Caco-2 (cell line): ENCODE measurements at regions not wholly inside any gene's neighbourhood (a gene's known extent, or its start where the extent isn't known, plus 50 kb on each side); places are given as distances from the start of the nearest gene placed in this dataset.
"Not testable (repeated sequence)": the region's sequence is repeated elsewhere in the genome, so short reads cannot be mapped to it uniquely, and the experiment has no call there.

ENCODE experiments used
- BruUV-seq: library from RNA; stranded (reverse); fragments of 400-500 nt; replicated peaks from 2 replicates; lab custom pipeline; 2021; lab: Mats Ljungman, UMichigan
- CTCF ChIA-PET: fragments of 300-600 bp; sonication (Branson Sonifier 250); formaldehyde crosslinking; loops from one replicate; lab custom pipeline; 2022; ENCODE audit warnings: antibody characterized with exemption; lab: Charles Lee
- POLR2A ChIA-PET: fragments of 300-600 bp; sonication (Branson Sonifier 250); formaldehyde crosslinking; loops from one replicate; lab custom pipeline; 2022; ENCODE audit warnings: antibody characterized with exemption; lab: Charles Lee
- DNase-seq, 2 experiments: peaks; one replicate each; pipeline versions ENCODE4 v3.0.0 to v3.0.0-alpha.2; 2020 to 2022
- H3K27me3 ChIP-seq: replicated peaks from 2 replicates; pipeline ENCODE4 v1.6.0; 2011; ENCODE audit warnings: low read length; ENCODE audit not compliant: control insufficient read depth, insufficient read depth
- H3K36me3 ChIP-seq: 2 replicates; pipeline ENCODE4 v1.5.1; 2011; ENCODE audit warnings: low read length; ENCODE audit not compliant: control insufficient read depth, insufficient read depth
- H3K4me1 ChIP-seq: fragments of 250-450 bp; sonication (Bioruptor Pico); 2 replicates; pipeline ENCODE4 v1.5.1; 2020; ENCODE audit warnings: mild to moderate bottlenecking
- H3K4me3 ChIP-seq: 2 replicates; pipeline ENCODE4 v1.5.1; 2011; ENCODE audit warnings: low read depth, mild to moderate bottlenecking, control low read depth, low read length
- H3K9me3 ChIP-seq: fragments of 250-450 bp; sonication (Bioruptor Pico); 2 replicates; pipeline ENCODE4 v1.5.1; 2020; ENCODE audit warnings: mild to moderate bottlenecking, moderate library complexity
- H3K27ac Mint-ChIP-seq: one replicate; pipeline ENCODE4 v1.8.0; 2022; ENCODE audit warnings: mixed read lengths; ENCODE audit not compliant: unreplicated experiment
- H3K27me3 Mint-ChIP-seq: one replicate; pipeline ENCODE4 v1.8.0; 2022; ENCODE audit warnings: mixed read lengths; ENCODE audit not compliant: insufficient read depth, unreplicated experiment
- H3K36me3 Mint-ChIP-seq: one replicate; pipeline ENCODE4 v1.8.0; 2022; ENCODE audit warnings: mild to moderate bottlenecking, mixed read lengths; ENCODE audit not compliant: insufficient read depth, unreplicated experiment
- H3K4me1 Mint-ChIP-seq: one replicate; pipeline ENCODE4 v1.8.0; 2022; ENCODE audit warnings: low read depth, mixed read lengths; ENCODE audit not compliant: unreplicated experiment
- H3K4me3 Mint-ChIP-seq: one replicate; pipeline ENCODE4 v1.8.0; 2022; ENCODE audit warnings: mild to moderate bottlenecking, moderate library complexity, mixed read lengths; ENCODE audit not compliant: unreplicated experiment
- H3K9me3 Mint-ChIP-seq: one replicate; pipeline ENCODE4 v1.8.0; 2022; ENCODE audit warnings: mixed read lengths; ENCODE audit not compliant: unreplicated experiment
- CTCF ChIP-seq, 2 experiments: fragments of 200-600 bp in 1 of 2; IDR thresholded peaks; 1 replicate in 1 of 2; 2 replicates in 1 of 2; pipeline versions ENCODE4 v1.5.1 to v1.8.0; 2011 to 2022; ENCODE audit warnings: antibody characterized with exemption in 1 of 2, control low read depth in 1 of 2, inconsistent platforms in 1 of 2, low read depth in 1 of 2, low read length in 1 of 2, mild to moderate bottlenecking in 1 of 2, moderate library complexity in 1 of 2; ENCODE audit not compliant: insufficient read depth in 1 of 2, severe bottlenecking in 1 of 2, unreplicated experiment in 1 of 2
- intact Hi-C: fragments of 100-400 bp; cut with micrococcal nuclease; formaldehyde crosslinking; loops from one replicate; pipeline ENCODE4 v1.10.0; 2022; ENCODE audit not compliant: unreplicated experiment

GRCh38 chr2:180692322-180692721 is 288.1 kb upstream of the UBE2E3 start:
- intact Hi-C loops: loop anchor here (10.0 kb wide), 1 partner anchor 568 kb away; no protein-coding TSS in a partner anchor
- H3K27ac Mint-ChIP-seq: no peak overlapping the region
- H3K9me3 Mint-ChIP-seq: no peaks in the 10 kb centered on the region
- H3K4me1 Mint-ChIP-seq: no peaks in the 10 kb centered on the region
- H3K4me1 ChIP-seq: no peaks in the 10 kb centered on the region
- BruUV-seq: no TSS peak
- no peaks in the 10 kb centered on the region for H3K27me3 ChIP-seq
- DNase-seq: no peak
- ChIA-PET POLR2A (no interaction called here), CTCF (interaction anchor here (0.6 to 0.9 kb wide), 2 partner anchors 255 to 568 kb away, joined by 3 to 4 read pairs; no protein-coding TSS in a partner anchor)
- H3K4me3 ChIP-seq: no peak overlapping the region
- no peaks in the 10 kb centered on the region for H3K36me3 ChIP-seq
- H3K36me3 Mint-ChIP-seq: no peaks in the 10 kb centered on the region
- H3K27me3 Mint-ChIP-seq: no peaks in the 10 kb centered on the region
- no peaks in the 10 kb centered on the region for H3K9me3 ChIP-seq
- no peak overlapping the region for H3K4me3 Mint-ChIP-seq
- TF ChIP-seq CTCF (IDR thresholded peaks at IDR 0.05; ENCODE audit: insufficient read depth in 1 of 2, low read depth in 1 of 2, low read length in 1 of 2, severe bottlenecking in 1 of 2, unreplicated experiment in 1 of 2): no peak

- H3K4me3 Mint-ChIP-seq, H3K27me3 Mint-ChIP-seq, H3K36me3 Mint-ChIP-seq, H3K4me1 Mint-ChIP-seq, H3K4me1 ChIP-seq, H3K4me3 ChIP-seq, H3K9me3 ChIP-seq, H3K27me3 ChIP-seq, H3K9me3 Mint-ChIP-seq, H3K27ac Mint-ChIP-seq, POLR2A ChIA-PET, H3K36me3 ChIP-seq, DNase-seq, BruUV-seq: not testable (repeated sequence)
- CTCF ChIA-PET: interaction anchor here (0.9 kb wide), 1 partner anchor 568 kb away, joined by 4 read pairs; no protein-coding TSS in a partner anchor
- intact Hi-C loops: loop anchor here (10.0 kb wide), 1 partner anchor 567 kb away; no protein-coding TSS in a partner anchor
These were observed 288.6 kb upstream of the UBE2E3 start for GRCh38 chr2:180691855-180692223.

GRCh38 chr2:180691186-180691854 is 289.1 kb upstream of the UBE2E3 start:
- POLR2A ChIA-PET, H3K27ac Mint-ChIP-seq, H3K27me3 Mint-ChIP-seq, H3K4me3 Mint-ChIP-seq, DNase-seq, H3K4me3 ChIP-seq, H3K9me3 ChIP-seq, H3K27me3 ChIP-seq, H3K36me3 ChIP-seq, BruUV-seq, H3K4me1 Mint-ChIP-seq, CTCF ChIA-PET, H3K9me3 Mint-ChIP-seq, H3K36me3 Mint-ChIP-seq, H3K4me1 ChIP-seq: not testable (repeated sequence)
- intact Hi-C loops: loop anchor here (10.0 kb wide), 1 partner anchor 567 kb away; no protein-coding TSS in a partner anchor

GRCh38 chr2:180690611-180691010 is 289.8 kb upstream of the UBE2E3 start:
- Mint-ChIP-seq H3K27me3 (no peaks in the 10 kb centered on the region), H3K27ac (no peak overlapping the region), H3K9me3 (no peaks in the 10 kb centered on the region), H3K4me3 (no peak overlapping the region), H3K4me1 (no peaks in the 10 kb centered on the region), H3K36me3 (no peaks in the 10 kb centered on the region)
- no peak for TF ChIP-seq CTCF (IDR thresholded peaks at IDR 0.05; ENCODE audit: insufficient read depth in 1 of 2, low read depth in 1 of 2, low read length in 1 of 2, severe bottlenecking in 1 of 2, unreplicated experiment in 1 of 2)
- intact Hi-C loops: loop anchor here (10.0 kb wide), 1 partner anchor 566 kb away; no protein-coding TSS in a partner anchor
- Histone ChIP-seq H3K36me3 (no peaks in the 10 kb centered on the region), H3K4me3 (no peak overlapping the region), H3K27me3 (no peaks in the 10 kb centered on the region), H3K9me3 (no peaks in the 10 kb centered on the region), H3K4me1 (no peaks in the 10 kb centered on the region)
- ChIA-PET CTCF (no interaction called here), POLR2A (no interaction called here)
- DNase-seq: no peak
- BruUV-seq: no TSS peak
